Heart left ventricle (tissue), 16 donors: ENCODE measurements at regions not wholly inside any gene's neighbourhood (a gene's known extent, or its start where the extent isn't known, plus 50 kb on each side); places are given as distances from the start of the nearest gene placed in this dataset.

Experiments
- ATAC-seq, 4 donors: fragments of 200-7000 bp; cut with Tn5 transposase; one replicate each; pipeline ENCODE4 v1.9.1; 2020 to 2022; ENCODE audit warnings: moderate library complexity in 4 of 4, mild to moderate bottlenecking in 3 of 4, moderate number of reproducible peaks in 1 of 4
- DNase-seq, 5 donors: peaks; one replicate each; pipeline ENCODE4 v3.0.0-alpha.2; 2020
- H3K27ac ChIP-seq, 12 donors: fragments of 200-600 bp; sonication (generic) in 4 of 12; one replicate each; pipeline versions ENCODE4 v1.5.0 to v1.8.0; 2016 to 2022; ENCODE audit warnings: mild to moderate bottlenecking in 2 of 12
- H3K27me3 ChIP-seq, 9 donors: fragments of 200-600 bp; sonication (generic) in 2 of 9; one replicate each; pipeline versions ENCODE4 v1.5.1 to v1.8.0; 2016 to 2022; ENCODE audit warnings: mild to moderate bottlenecking in 3 of 9
- H3K36me3 ChIP-seq, 9 donors: fragments of 200-600 bp; sonication (generic) in 2 of 9; one replicate each; pipeline versions ENCODE4 v1.5.0 to v1.8.0; 2018 to 2022; ENCODE audit warnings: mild to moderate bottlenecking in 2 of 9
- H3K4me1 ChIP-seq, 12 donors: fragments of 200-600 bp; sonication (generic) in 4 of 12; one replicate each; pipeline versions ENCODE4 v1.5.0 to v1.8.0; 2016 to 2022; ENCODE audit warnings: mild to moderate bottlenecking in 3 of 12
- H3K4me3 ChIP-seq, 12 donors: fragments of 200-600 bp; sonication (generic) in 4 of 12; one replicate each; pipeline versions ENCODE4 v1.5.0 to v1.8.0; 2017 to 2022; ENCODE audit warnings: mild to moderate bottlenecking in 9 of 12, moderate library complexity in 4 of 12
- H3K9me3 ChIP-seq, 12 donors: fragments of 200-600 bp; sonication (generic) in 4 of 12; one replicate each; pipeline versions ENCODE4 v1.5.0 to v1.8.0; 2016 to 2022; ENCODE audit warnings: mild to moderate bottlenecking in 1 of 12
- CTCF ChIP-seq, 12 donors: fragments of 200-600 bp; sonication (generic) in 4 of 12; IDR thresholded peaks; one replicate each; pipeline versions ENCODE4 v1.5.0 to v1.8.0; 2018 to 2022; ENCODE audit warnings: antibody characterized with exemption in 12 of 12, mild to moderate bottlenecking in 5 of 12
- POLR2A ChIP-seq, 2 donors: fragments of 450-650 bp; IDR thresholded peaks; one replicate each; pipeline ENCODE4 v1.6.1; 2017; ENCODE audit warnings: antibody characterized with exemption in 2 of 2, mild to moderate bottlenecking in 2 of 2, moderate library complexity in 2 of 2
- WGBS, 4 donors: extraction: QIAGEN DNeasy Blood & Tissue Kit in 2 of 4; methylation state at CpG; one replicate each; pipeline versions ENCODE4 v1.1.5 to v1.1.7; 2013 to 2018; 5-methylcytosine and 5-hydroxymethylcytosine counted together
- intact Hi-C, 10 donors: fragments of 100-400 bp; cut with DNase I; formaldehyde crosslinking; loops; one replicate each; pipeline versions ENCODE4 v1.11.1 to v1.14.2; 2022
- donor health status: ischemic (EF 13 %, LVEDD 7.1; RV severe dilation, severe dysfunction).
- donor health status: healthy with polysubstance abuse.
- donor health status: DM: no; HTN: yes; CAD: no.
- donor health status: DM: no; HTN: no; CAD: no.
- donor health status: ischemic (EF 25% LVEDD 6.9; RV normal size, moderate dysfunction).
- donor health status: ischemic (EF 25% LVEDD 5.7; RV mildly dilated, moderate dysfunction).
- donor health status: healthy.
- donor health status: DM: yes; HTN: yes; CAD: no.
- donor health status: ischemic (EF 35%, LVEDD 5.7; RV mildly dilated, moderate dysfunction).
- donor health status: nonischemic (EF 11% LVEDD 7.7; RV severe dilation, severe dysfunction).
- donor health status: DM: yes; HTN: yes; CAD: no.
- donor health status: PGD.
- donor health status: ischemic (EF 29% LVEDD 5.4; RV normal size, mild dysfunction).
- donor health status: nonischemic (EF 23%, LVEDD 6.1; RV moderate dilation, normal function).

- 97 to 99% (median 98%) methylated on average over 4 of the region's 4 CpGs for WGBS, 4 donors
- Histone ChIP-seq H3K4me3 (no peak overlapping the region), H3K9me3 (peaks cover 0 to 5% (median 0%) of the 10 kb centered on the region in 12 donors), H3K27ac (peak overlapping the region in 1 of 12 donors; percentile 71), H3K27me3 (no peaks in the 10 kb centered on the region), H3K4me1 (peaks cover 0 to 44% (median 15%) of the 10 kb centered on the region in 12 donors), H3K36me3 (no peaks in the 10 kb centered on the region)
- TF ChIP-seq POLR2A (IDR thresholded peaks at IDR 0.05) (no peak), CTCF (IDR thresholded peaks at IDR 0.05) (no peak)
- no peak for DNase-seq
- no peak for ATAC-seq
- intact Hi-C loops, result no loop called here
These were observed 81.7 kb upstream of the PLCL2 start for GRCh38 chr3:16803019-16803418.

- DNase-seq, result no peak
- no peak overlapping the region for H3K4me3 ChIP-seq
- intact Hi-C loops, result no loop called here
- no peak overlapping the region for H3K27ac ChIP-seq
- no peaks in the 10 kb centered on the region for H3K9me3 ChIP-seq
- TF ChIP-seq POLR2A (IDR thresholded peaks at IDR 0.05) (no peak), CTCF (IDR thresholded peaks at IDR 0.05) (no peak)
- WGBS, 4 donors, result 42 to 71% (median 58%) methylated on average over 6 of the region's 6 CpGs
- H3K27me3 ChIP-seq, result no peaks in the 10 kb centered on the region
- peaks cover 0 to 23% (median 4%) of the 10 kb centered on the region in 12 donors for H3K4me1 ChIP-seq
- no peaks in the 10 kb centered on the region for H3K36me3 ChIP-seq
- ATAC-seq, result peak; percentile 57 to 83 (median 66)
These were observed 77.4 kb upstream of the PLCL2 start for GRCh38 chr3:16807391-16807790.

DNA sequence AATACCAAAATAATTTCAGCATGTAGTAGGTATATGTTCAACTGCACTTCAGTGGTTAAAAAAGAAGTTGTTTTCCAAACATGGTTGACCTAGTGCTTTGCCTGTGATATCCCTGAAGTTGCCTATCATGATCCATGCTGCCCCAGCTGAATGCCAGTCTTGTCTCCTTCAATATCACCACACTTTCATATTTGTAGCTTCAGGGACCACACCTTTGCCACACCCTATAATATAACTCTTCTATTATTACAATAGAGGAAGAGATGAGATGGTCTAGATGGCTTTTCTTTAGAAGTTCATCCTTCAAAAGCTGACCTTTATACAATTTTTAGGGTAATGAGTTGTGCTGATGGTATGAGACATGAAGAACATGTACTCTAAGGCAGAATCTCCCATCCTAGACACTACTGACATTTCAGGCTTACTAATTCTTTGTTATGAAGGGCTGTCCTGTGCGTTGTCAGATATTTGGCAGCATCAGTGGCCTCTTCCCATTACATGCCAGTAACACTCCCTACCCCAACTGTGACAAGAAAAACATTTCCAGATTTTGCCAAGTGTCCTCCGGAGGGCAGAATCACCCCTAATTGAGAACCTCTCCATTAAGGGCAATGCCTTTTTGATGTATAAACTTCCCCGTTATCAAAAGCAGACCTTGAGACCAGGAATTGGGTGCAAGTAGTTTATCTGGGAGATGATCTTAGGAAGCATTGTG, 76.2 kb upstream of the PLCL2 start:
- Histone ChIP-seq H3K9me3 (no peaks in the 10 kb centered on the region), H3K4me3 (no peak overlapping the region), H3K27ac (no peak overlapping the region), H3K36me3 (no peaks in the 10 kb centered on the region), H3K27me3 (no peaks in the 10 kb centered on the region), H3K4me1 (peaks cover 0 to 17% (median 4%) of the 10 kb centered on the region in 12 donors)
- TF ChIP-seq POLR2A (IDR thresholded peaks at IDR 0.05), result no peak
- no peak for TF ChIP-seq CTCF (IDR thresholded peaks at IDR 0.05)
- ATAC-seq (peak in 3 of 4 donors; percentile 22 to 42 (median 36)), DNase-seq (no peak)
- WGBS, 4 donors, result 50 to 59% (median 56%) methylated on average over 3 of the region's 3 CpGs
- intact Hi-C loops, result no loop called here

GRCh38 chr3:16809482-16809881, 75.3 kb upstream of the PLCL2 start:
- DNase-seq (no peak), ATAC-seq (no peak)
- TF ChIP-seq CTCF (IDR thresholded peaks at IDR 0.05), result no peak
- TF ChIP-seq POLR2A (IDR thresholded peaks at IDR 0.05), result no peak
- Histone ChIP-seq H3K9me3 (no peaks in the 10 kb centered on the region), H3K4me1 (peaks cover 0 to 17% (median 4%) of the 10 kb centered on the region in 12 donors), H3K36me3 (no peaks in the 10 kb centered on the region), H3K27ac (no peak overlapping the region), H3K4me3 (no peak overlapping the region), H3K27me3 (no peaks in the 10 kb centered on the region)
- 77 to 84% (median 81%) methylated on average over 4 of the region's 4 CpGs for WGBS, 4 donors
- intact Hi-C loops, result no loop called here
